Stimulated activated CD4-positive, alpha-beta T cell treated with anti-CD3 and anti-CD28 coated beads, Interleukin-4, amount 100 ng/mL, for 1 hour (primary cell): ENCODE measurements at regions not wholly inside any gene's neighbourhood (a gene's known extent, or its start where the extent isn't known, plus 50 kb on each side); places are given as distances from the start of the nearest gene placed in this dataset.

Source experiments
- DNase-seq: peaks from one replicate; pipeline ENCODE4 v3.0.0-alpha.2; 2020

GRCh38 chr16:80355335-80355734 is 185.5 kb upstream of the DYNLRB2 start:
- DNase-seq = no peak

- DNase-seq = no peak
Measured at GRCh38 chr16:80350061-80350460, 190.7 kb upstream of the DYNLRB2 start.

GRCh38 chr16:80347900-80348299 is 192.9 kb upstream of the DYNLRB2 start:
- no peak for DNase-seq

- no peak for DNase-seq
Measured at GRCh38 chr16:80347002-80347401, 193.8 kb upstream of the DYNLRB2 start.

GRCh38 chr16:80346111-80346632 is 194.6 kb upstream of the DYNLRB2 start:
- DNase-seq = no peak

- no peak for DNase-seq
Measured at GRCh38 chr16:80345701-80346100, 195.1 kb upstream of the DYNLRB2 start.

- DNase-seq = no peak
Measured at GRCh38 chr16:80344570-80344969, 196.2 kb upstream of the DYNLRB2 start.

- DNase-seq = no peak
Measured at GRCh38 chr16:80341263-80341662, 199.5 kb upstream of the DYNLRB2 start.

- no peak for DNase-seq
Measured at GRCh38 chr16:80337786-80338185, 203.0 kb upstream of the DYNLRB2 start.

GRCh38 chr16:80330803-80331202 is 210.0 kb upstream of the DYNLRB2 start:
- DNase-seq = no peak

GRCh38 chr16:80330150-80330549 is 210.6 kb upstream of the DYNLRB2 start:
- no peak for DNase-seq

GRCh38 chr16:80327740-80328139 is 213.1 kb upstream of the DYNLRB2 start:
- DNase-seq = no peak

GRCh38 chr16:80324371-80324770 is 216.4 kb upstream of the DYNLRB2 start:
- DNase-seq = no peak

- DNase-seq = no peak
Measured at GRCh38 chr16:80323808-80324195, 217.0 kb upstream of the DYNLRB2 start.

GRCh38 chr16:80323187-80323807 is 217.5 kb upstream of the DYNLRB2 start:
- no peak for DNase-seq

- no peak for DNase-seq
Measured at GRCh38 chr16:80319181-80319580, 221.6 kb upstream of the DYNLRB2 start.

- no peak for DNase-seq
Measured at GRCh38 chr16:80318107-80318506, 222.7 kb upstream of the DYNLRB2 start.

GRCh38 chr16:80317599-80318037 is 223.2 kb upstream of the DYNLRB2 start:
- DNase-seq = no peak

GRCh38 chr16:80317116-80317515 is 223.7 kb upstream of the DYNLRB2 start:
- no peak for DNase-seq

- no peak for DNase-seq
Measured at GRCh38 chr16:80314042-80314441, 226.8 kb upstream of the DYNLRB2 start.

GRCh38 chr16:80309178-80309577 is 231.6 kb upstream of the DYNLRB2 start:
- DNase-seq = no peak

- DNase-seq = no peak
Measured at GRCh38 chr16:80305410-80305809, 235.4 kb upstream of the DYNLRB2 start.

GRCh38 chr16:80303691-80304090 is 237.1 kb upstream of the DYNLRB2 start:
- DNase-seq = no peak

GRCh38 chr16:80300876-80301275 is 239.9 kb upstream of the DYNLRB2 start:
- DNase-seq = no peak

- no peak for DNase-seq
Measured at GRCh38 chr16:80300456-80300855, 240.3 kb upstream of the DYNLRB2 start.
